CD4-positive, alpha-beta T cell (primary cell): ENCODE measurements at regions not wholly inside any gene's neighbourhood (a gene's known extent, or its start where the extent isn't known, plus 50 kb on each side); places are given as distances from the start of the nearest gene placed in this dataset.

ENCODE experiments used
- ATAC-seq: fragments of 200-7000 bp; cut with Tn5 transposase; one replicate; pipeline ENCODE4 v1.10.0; 2022; ENCODE audit warnings: mild to moderate bottlenecking; ENCODE audit not compliant: poor library complexity
- CTCF ChIA-PET: fragments of 350-600 bp; sonication (Branson Sonifier 250); formaldehyde crosslinking; loops from one replicate; lab custom pipeline; 2021; ENCODE audit warnings: antibody characterized with exemption, inconsistent platforms; lab: Charles Lee
- POLR2A ChIA-PET: fragments of 350-600 bp; sonication (Branson Sonifier 250); formaldehyde crosslinking; loops from one replicate; lab custom pipeline; 2021; ENCODE audit warnings: antibody characterized with exemption, inconsistent platforms; lab: Charles Lee
- DNase-seq, 14 experiments: peaks; one replicate each; pipeline ENCODE4 v3.0.0-alpha.2; 2013 to 2020; ENCODE audit warnings: mixed read lengths in 2 of 14
- H3K27ac ChIP-seq, 2 donors: one replicate each; pipeline versions ENCODE4 v1.5.1 to v1.7.0; 2013; ENCODE audit warnings: low read length in 2 of 2, low read depth in 1 of 2, mild to moderate bottlenecking in 1 of 2
- H3K27me3 ChIP-seq, 2 experiments: 1 replicate in 1 of 2; 2 replicates in 1 of 2; pipeline versions ENCODE4 v1.6.1 to v1.7.0; 2013; ENCODE audit warnings: low read length in 2 of 2, control low read depth in 1 of 2, mild to moderate bottlenecking in 1 of 2, moderate library complexity in 1 of 2; ENCODE audit not compliant: insufficient read depth in 2 of 2, control insufficient read depth in 1 of 2
- H3K36me3 ChIP-seq: one replicate; pipeline ENCODE4 v1.6.1; 2013; ENCODE audit warnings: low read length, control low read depth; ENCODE audit not compliant: insufficient read depth
- H3K4me1 ChIP-seq: one replicate; pipeline ENCODE4 v1.6.1; 2013; ENCODE audit warnings: low read length, control low read depth; ENCODE audit not compliant: insufficient read depth
- H3K4me3 ChIP-seq: one replicate; pipeline ENCODE4 v1.5.1; 2013; ENCODE audit warnings: mild to moderate bottlenecking, low read length, moderate library complexity
- H3K9me3 ChIP-seq, 2 experiments: 1 replicate in 1 of 2; 2 replicates in 1 of 2; pipeline versions ENCODE4 v1.6.1 to v1.7.0; 2013; ENCODE audit warnings: low read length in 2 of 2, mild to moderate bottlenecking in 2 of 2, control low read depth in 1 of 2, moderate library complexity in 1 of 2; ENCODE audit not compliant: control insufficient read depth in 1 of 2, insufficient read depth in 1 of 2
- H3K27ac Mint-ChIP-seq: one replicate; pipeline ENCODE4 v1.8.0; 2020; ENCODE audit warnings: mixed read lengths
- H3K27me3 Mint-ChIP-seq: one replicate; pipeline ENCODE4 v1.8.0; 2021; ENCODE audit warnings: mixed read lengths
- H3K36me3 Mint-ChIP-seq: one replicate; pipeline ENCODE4 v1.8.0; 2021; ENCODE audit warnings: low read depth, mixed read lengths
- H3K4me1 Mint-ChIP-seq: one replicate; pipeline ENCODE4 v1.8.0; 2021; ENCODE audit warnings: low read depth, mixed read lengths
- H3K4me3 Mint-ChIP-seq: one replicate; pipeline ENCODE4 v1.8.0; 2020; ENCODE audit warnings: mild to moderate bottlenecking, mixed read lengths
- H3K9me3 Mint-ChIP-seq: one replicate; pipeline ENCODE4 v1.8.0; 2020; ENCODE audit warnings: mixed read lengths
- intact Hi-C, 2 experiments: fragments of 100-400 bp; cut with DNase I in 1 of 2; cut with micrococcal nuclease in 1 of 2; formaldehyde crosslinking; loops; one replicate each; pipeline versions ENCODE4 v1.15.1 to v1.9.0; 2023 to 2025; cut with DNase I, micrococcal nuclease
- TF ChIP-seq, protein P1 (sequence below): fragments of 200-600 bp; IDR thresholded peaks from one replicate; pipeline ENCODE4 v1.8.0; 2022; ENCODE audit warnings: antibody characterized with exemption, mild to moderate bottlenecking

DNA sequence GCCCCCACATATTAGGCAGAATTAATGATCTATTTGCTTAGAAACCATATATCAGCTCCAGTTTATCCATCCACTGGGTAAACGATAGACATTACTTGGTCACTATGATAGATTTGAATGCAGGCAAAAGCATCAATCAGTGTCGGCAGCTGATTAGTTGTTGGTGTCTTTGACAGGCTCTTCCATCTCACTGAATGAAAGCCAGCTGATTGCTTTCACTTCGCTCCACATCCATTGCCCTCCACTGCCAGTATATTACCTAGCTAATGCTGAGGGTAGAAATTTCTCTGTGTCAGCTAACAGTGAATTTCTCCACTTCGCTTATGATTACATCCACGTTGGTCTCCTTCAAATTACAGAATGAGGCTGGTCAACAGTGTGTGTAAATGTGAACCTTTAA, 821.3 kb upstream of the TYRP1 start:
- intact Hi-C loops = no loop called here
- CTCF ChIA-PET = no interaction called here

DNA sequence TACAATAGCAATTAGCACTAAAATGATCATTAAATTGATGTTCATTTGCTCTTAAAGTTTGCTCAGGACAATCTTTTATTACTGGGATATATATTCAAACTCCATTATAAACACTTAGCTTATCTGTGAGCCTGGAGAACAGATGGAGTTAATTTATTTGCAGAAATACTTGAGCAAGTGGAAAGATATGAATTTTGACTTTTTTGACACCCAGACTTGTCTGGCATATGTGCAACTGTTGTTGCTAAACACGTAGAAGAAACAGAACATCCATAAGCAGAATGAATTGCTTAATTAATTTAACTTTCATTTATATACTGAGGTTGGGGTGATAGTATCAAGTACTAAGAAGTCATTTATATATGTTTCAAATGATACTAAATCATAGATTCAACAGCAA, 820.7 kb upstream of the TYRP1 start:
- Histone ChIP-seq H3K27ac (no peak overlapping the region), H3K4me1 (no peaks in the 10 kb centered on the region), H3K4me3 (no peak overlapping the region), H3K9me3 (peaks cover 0 to 15% of the 10 kb centered on the region in 2 experiments), H3K36me3 (no peaks in the 10 kb centered on the region), H3K27me3 (no peaks in the 10 kb centered on the region)
- no peak for ATAC-seq
- POLR2A ChIA-PET = no interaction called here
- Mint-ChIP-seq H3K4me3 (no peak overlapping the region), H3K27me3 (no peaks in the 10 kb centered on the region), H3K4me1 (no peaks in the 10 kb centered on the region), H3K9me3 (peaks cover 3% of the 10 kb centered on the region), H3K36me3 (no peaks in the 10 kb centered on the region), H3K27ac (no peak overlapping the region)
- DNase-seq = no peak
- TF ChIP-seq, protein P1, sequence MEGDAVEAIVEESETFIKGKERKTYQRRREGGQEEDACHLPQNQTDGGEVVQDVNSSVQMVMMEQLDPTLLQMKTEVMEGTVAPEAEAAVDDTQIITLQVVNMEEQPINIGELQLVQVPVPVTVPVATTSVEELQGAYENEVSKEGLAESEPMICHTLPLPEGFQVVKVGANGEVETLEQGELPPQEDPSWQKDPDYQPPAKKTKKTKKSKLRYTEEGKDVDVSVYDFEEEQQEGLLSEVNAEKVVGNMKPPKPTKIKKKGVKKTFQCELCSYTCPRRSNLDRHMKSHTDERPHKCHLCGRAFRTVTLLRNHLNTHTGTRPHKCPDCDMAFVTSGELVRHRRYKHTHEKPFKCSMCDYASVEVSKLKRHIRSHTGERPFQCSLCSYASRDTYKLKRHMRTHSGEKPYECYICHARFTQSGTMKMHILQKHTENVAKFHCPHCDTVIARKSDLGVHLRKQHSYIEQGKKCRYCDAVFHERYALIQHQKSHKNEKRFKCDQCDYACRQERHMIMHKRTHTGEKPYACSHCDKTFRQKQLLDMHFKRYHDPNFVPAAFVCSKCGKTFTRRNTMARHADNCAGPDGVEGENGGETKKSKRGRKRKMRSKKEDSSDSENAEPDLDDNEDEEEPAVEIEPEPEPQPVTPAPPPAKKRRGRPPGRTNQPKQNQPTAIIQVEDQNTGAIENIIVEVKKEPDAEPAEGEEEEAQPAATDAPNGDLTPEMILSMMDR = no peak
- intact Hi-C loops = no loop called here
- CTCF ChIA-PET = no interaction called here

More for the DNA sequence above, 821.3 kb upstream of the TYRP1 start:
- peaks cover 0 to 15% of the 10 kb centered on the region in 2 experiments for H3K9me3 ChIP-seq
- Mint-ChIP-seq H3K4me1 (no peaks in the 10 kb centered on the region), H3K27ac (no peak overlapping the region), H3K4me3 (no peak overlapping the region), H3K27me3 (no peaks in the 10 kb centered on the region), H3K9me3 (peaks cover 3% of the 10 kb centered on the region), H3K36me3 (no peaks in the 10 kb centered on the region)
- H3K4me1 ChIP-seq = no peaks in the 10 kb centered on the region
- no peaks in the 10 kb centered on the region for H3K27me3 ChIP-seq
- DNase-seq (no peak), ATAC-seq (no peak)
- POLR2A ChIA-PET = no interaction called here
- H3K4me3 ChIP-seq = no peak overlapping the region
- H3K36me3 ChIP-seq = no peaks in the 10 kb centered on the region
- TF ChIP-seq, protein P1 = no peak
- no peak overlapping the region for H3K27ac ChIP-seq

DNA sequence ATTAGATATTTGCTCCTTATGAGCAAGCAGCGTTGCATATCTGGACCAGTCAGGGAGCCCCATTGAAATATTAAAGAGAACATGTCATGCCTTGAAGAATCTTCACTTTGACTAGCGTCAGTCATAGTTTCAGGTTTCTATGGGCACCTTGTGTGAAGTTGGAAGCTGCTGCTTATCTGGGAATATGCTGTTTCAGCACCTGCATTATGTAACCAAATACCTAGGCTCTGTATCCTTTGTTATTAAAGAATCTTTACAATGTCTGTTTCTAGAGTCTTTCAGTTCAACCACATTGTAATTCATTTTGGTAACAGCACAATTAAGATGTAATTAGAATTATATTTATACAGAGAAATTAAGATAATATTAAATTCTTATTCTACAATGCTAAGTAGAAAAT, 818.8 kb upstream of the TYRP1 start:
- no peak overlapping the region for H3K4me3 ChIP-seq
- H3K4me1 Mint-ChIP-seq = no peaks in the 10 kb centered on the region
- H3K9me3 ChIP-seq = peaks cover 0 to 6% of the 10 kb centered on the region in 2 experiments
- DNase-seq = no peak
- H3K27ac ChIP-seq = no peak overlapping the region
- ChIA-PET CTCF (no interaction called here), POLR2A (no interaction called here)
- H3K36me3 ChIP-seq = no peaks in the 10 kb centered on the region
- TF ChIP-seq, protein P1 = no peak
- no peaks in the 10 kb centered on the region for H3K27me3 ChIP-seq
- no peaks in the 10 kb centered on the region for H3K9me3 Mint-ChIP-seq
- no peak overlapping the region for H3K4me3 Mint-ChIP-seq
- ATAC-seq = no peak
- H3K27me3 Mint-ChIP-seq = no peaks in the 10 kb centered on the region
- intact Hi-C loops = no loop called here
- H3K36me3 Mint-ChIP-seq = no peaks in the 10 kb centered on the region
- no peak overlapping the region for H3K27ac Mint-ChIP-seq
- H3K4me1 ChIP-seq = no peaks in the 10 kb centered on the region
